Activated CD8-positive, alpha-beta T cell treated with anti-CD3 and anti-CD28 coated beads for 36 hours (primary cell): ENCODE measurements at regions not wholly inside any gene's neighbourhood (a gene's known extent, or its start where the extent isn't known, plus 50 kb on each side); places are given as distances from the start of the nearest gene placed in this dataset.

Experiments used
- ATAC-seq: fragments of 200-7000 bp; cut with Tn5 transposase; one replicate; pipeline ENCODE4 v1.10.0; 2021; ENCODE audit warnings: mild to moderate bottlenecking, moderate library complexity
- CTCF ChIA-PET: fragments of 350-600 bp; sonication (Branson Sonifier 250); formaldehyde crosslinking; loops from one replicate; lab custom pipeline; 2021; ENCODE audit warnings: antibody characterized with exemption; lab: Charles Lee
- POLR2A ChIA-PET: fragments of 350-600 bp; sonication (Branson Sonifier 250); formaldehyde crosslinking; loops from one replicate; lab custom pipeline; 2021; ENCODE audit warnings: antibody characterized with exemption; lab: Charles Lee
- DNase-seq: peaks from one replicate; pipeline ENCODE4 v3.0.0-alpha.2; 2020
- H3K27ac Mint-ChIP-seq: one replicate; pipeline ENCODE4 v1.8.0; 2021; ENCODE audit warnings: mild to moderate bottlenecking, mixed read lengths
- H3K27me3 Mint-ChIP-seq: one replicate; pipeline ENCODE4 v1.8.0; 2021; ENCODE audit warnings: mixed read lengths
- H3K36me3 Mint-ChIP-seq: one replicate; pipeline ENCODE4 v1.8.0; 2021; ENCODE audit warnings: low read depth, mixed read lengths
- H3K4me1 Mint-ChIP-seq: one replicate; pipeline ENCODE4 v1.8.0; 2021; ENCODE audit warnings: low read depth, mixed read lengths
- H3K4me3 Mint-ChIP-seq: one replicate; pipeline ENCODE4 v1.8.0; 2021; ENCODE audit warnings: mild to moderate bottlenecking, moderate library complexity, mixed read lengths
- H3K9me3 Mint-ChIP-seq: one replicate; pipeline ENCODE4 v1.8.0; 2021; ENCODE audit warnings: mixed read lengths
- CTCF ChIP-seq: fragments of 200-600 bp; IDR thresholded peaks from one replicate; pipeline ENCODE4 v1.8.0; 2022; ENCODE audit warnings: antibody characterized with exemption, mild to moderate bottlenecking
- intact Hi-C: fragments of 100-400 bp; cut with micrococcal nuclease; formaldehyde crosslinking; loops from one replicate; pipeline ENCODE4 v1.10.0; 2022

- no peak for TF ChIP-seq CTCF
- intact Hi-C loops = no loop called here
- ChIA-PET POLR2A (no interaction called here), CTCF (no interaction called here)
- DNase-seq = no peak
- no peaks in the 10 kb centered on the region for H3K9me3 Mint-ChIP-seq
- H3K27me3 Mint-ChIP-seq = peaks cover 3% of the 10 kb centered on the region
- ATAC-seq = no peak
- H3K4me3 Mint-ChIP-seq = no peak overlapping the region
- no peaks in the 10 kb centered on the region for H3K36me3 Mint-ChIP-seq
- H3K27ac Mint-ChIP-seq = no peak overlapping the region
- no peaks in the 10 kb centered on the region for H3K4me1 Mint-ChIP-seq
These were observed 63.7 kb downstream of the SPCS3 start for GRCh38 chr4:176383273-176384077.

- H3K4me3 Mint-ChIP-seq = no peak overlapping the region
- peaks cover 7% of the 10 kb centered on the region for H3K27me3 Mint-ChIP-seq
- ChIA-PET POLR2A (no interaction called here), CTCF (no interaction called here)
- intact Hi-C loops = no loop called here
- H3K36me3 Mint-ChIP-seq = no peaks in the 10 kb centered on the region
- H3K9me3 Mint-ChIP-seq = no peaks in the 10 kb centered on the region
- no peak for TF ChIP-seq CTCF
- H3K4me1 Mint-ChIP-seq = no peaks in the 10 kb centered on the region
- no peak overlapping the region for H3K27ac Mint-ChIP-seq
- DNase-seq = no peak
- ATAC-seq = no peak
These were observed 65.8 kb downstream of the SPCS3 start for GRCh38 chr4:176385601-176386000.

GRCh38 chr4:176387571-176387970 lies 67.8 kb downstream of the SPCS3 start:
- peaks cover 7% of the 10 kb centered on the region for H3K27me3 Mint-ChIP-seq
- CTCF ChIA-PET = interaction anchor here (0.6 kb wide), 1 partner anchor 9 kb away, joined by 3 read pairs; no protein-coding TSS in a partner anchor
- no peak for DNase-seq

GRCh38 chr4:176393306-176394013 lies 73.7 kb downstream of the SPCS3 start:
- Mint-ChIP-seq H3K36me3 (no peaks in the 10 kb centered on the region), H3K4me1 (no peaks in the 10 kb centered on the region), H3K4me3 (no peak overlapping the region), H3K27ac (no peak overlapping the region), H3K9me3 (no peaks in the 10 kb centered on the region), H3K27me3 (peaks cover 4% of the 10 kb centered on the region)
- CTCF ChIA-PET = no interaction called here
- POLR2A ChIA-PET = no interaction called here
- no peak for TF ChIP-seq CTCF
- DNase-seq (no peak), ATAC-seq (no peak)
- intact Hi-C loops = no loop called here

More at GRCh38 chr4:176387571-176387970, 67.8 kb downstream of the SPCS3 start:
- Mint-ChIP-seq H3K4me3 (no peak overlapping the region), H3K9me3 (no peaks in the 10 kb centered on the region), H3K27ac (no peak overlapping the region), H3K36me3 (no peaks in the 10 kb centered on the region), H3K4me1 (no peaks in the 10 kb centered on the region)
- ATAC-seq = no peak
- POLR2A ChIA-PET = no interaction called here
- TF ChIP-seq CTCF = no peak
- intact Hi-C loops = no loop called here
